Upper lobe of left lung (tissue), 6 donors: ENCODE measurements at regions not wholly inside any gene's neighbourhood (a gene's known extent, or its start where the extent isn't known, plus 50 kb on each side); places are given as distances from the start of the nearest gene placed in this dataset.

Source experiments
- ATAC-seq, 2 donors: fragments of 200-7000 bp; cut with Tn5 transposase; one replicate each; pipeline ENCODE4 v1.9.1; 2022; ENCODE audit warnings: mild to moderate bottlenecking in 2 of 2, moderate library complexity in 2 of 2; ENCODE audit not compliant: low FRiP score in 2 of 2
- DNase-seq, 2 donors: peaks; one replicate each; pipeline ENCODE4 v3.0.0-alpha.2; 2019 to 2020
- H3K27ac ChIP-seq, 4 donors: fragments of 200-600 bp; sonication (generic); one replicate each; pipeline ENCODE4 v1.5.1; 2016 to 2019
- H3K27me3 ChIP-seq, 4 donors: fragments of 200-600 bp; sonication (generic); one replicate each; pipeline ENCODE4 v1.5.1; 2017 to 2019
- H3K36me3 ChIP-seq, 4 donors: fragments of 200-600 bp; sonication (generic); one replicate each; pipeline ENCODE4 v1.5.1; 2016 to 2019
- H3K4me1 ChIP-seq, 4 donors: fragments of 200-600 bp; sonication (generic); one replicate each; pipeline ENCODE4 v1.5.1; 2018 to 2019
- H3K4me3 ChIP-seq, 4 donors: fragments of 200-600 bp; sonication (generic); one replicate each; pipeline ENCODE4 v1.5.1; 2017 to 2019; ENCODE audit warnings: mild to moderate bottlenecking in 2 of 4, moderate library complexity in 1 of 4
- H3K9me3 ChIP-seq, 4 donors: fragments of 200-600 bp; sonication (generic); one replicate each; pipeline ENCODE4 v1.5.1; 2018 to 2019
- EP300 ChIP-seq, 4 donors: sonication (generic); formaldehyde crosslinking; IDR thresholded peaks; one replicate each; pipeline ENCODE4 v1.5.1; 2017; ENCODE audit warnings: antibody characterized with exemption in 4 of 4, control low read depth in 2 of 4
- POLR2A ChIP-seq, 4 donors: fragments of 450-650 bp; IDR thresholded peaks; one replicate each; pipeline ENCODE4 v1.5.1; 2016 to 2017; ENCODE audit warnings: antibody characterized with exemption in 4 of 4, mild to moderate bottlenecking in 2 of 4
- POLR2AphosphoS5 ChIP-seq, 2 donors: sonication (generic); formaldehyde crosslinking; IDR thresholded peaks; one replicate each; pipeline ENCODE4 v1.5.1; 2017; ENCODE audit warnings: antibody characterized with exemption in 2 of 2
- WGBS, 2 donors: methylation state at CpG; one replicate each; pipeline ENCODE4 v1.1.5; 2017 to 2018; 5-methylcytosine and 5-hydroxymethylcytosine counted together
- TF ChIP-seq, protein P1 (sequence below), 6 experiments: fragments of 450-650 bp in 4 of 6; fragments of 200-600 bp in 2 of 6; sonication (generic) in 2 of 6; IDR thresholded peaks; one replicate each; pipeline ENCODE4 v1.5.1; 2016 to 2019; ENCODE audit warnings: antibody characterized with exemption in 6 of 6
- donor health status: DM: no; HTN: no; CAD: no; lungs with moderate emphysema.
- donor health status: DM: no; HTN: yes; CAD: no; lungs with severe emphysema.

DNA sequence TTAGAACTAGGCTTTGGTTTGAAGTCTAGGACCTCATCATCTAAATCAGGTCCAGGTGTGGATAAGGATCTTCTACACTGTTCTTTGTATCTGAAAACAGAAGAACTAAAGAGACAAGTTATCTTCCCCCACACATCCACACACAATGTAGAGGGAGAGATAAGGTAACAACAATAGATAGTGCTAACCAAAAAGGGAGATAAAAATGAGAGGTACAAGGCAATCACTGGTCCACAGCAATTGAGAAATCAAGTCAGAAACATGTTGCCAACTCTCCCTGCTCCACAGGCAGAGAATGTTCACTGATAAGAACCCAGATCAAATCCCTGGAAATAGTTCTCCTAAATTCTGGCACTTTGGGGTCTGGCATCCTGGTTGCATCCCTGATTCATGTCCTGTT lies 75.8 kb upstream of the LHX8 start:
- no peak for ATAC-seq
- DNase-seq = no peak
- H3K27ac ChIP-seq = no peak overlapping the region
- no peaks in the 10 kb centered on the region for H3K36me3 ChIP-seq
- H3K27me3 ChIP-seq = no peaks in the 10 kb centered on the region
- no peaks in the 10 kb centered on the region for H3K4me1 ChIP-seq
- no peaks in the 10 kb centered on the region for H3K9me3 ChIP-seq
- TF ChIP-seq, protein P1, sequence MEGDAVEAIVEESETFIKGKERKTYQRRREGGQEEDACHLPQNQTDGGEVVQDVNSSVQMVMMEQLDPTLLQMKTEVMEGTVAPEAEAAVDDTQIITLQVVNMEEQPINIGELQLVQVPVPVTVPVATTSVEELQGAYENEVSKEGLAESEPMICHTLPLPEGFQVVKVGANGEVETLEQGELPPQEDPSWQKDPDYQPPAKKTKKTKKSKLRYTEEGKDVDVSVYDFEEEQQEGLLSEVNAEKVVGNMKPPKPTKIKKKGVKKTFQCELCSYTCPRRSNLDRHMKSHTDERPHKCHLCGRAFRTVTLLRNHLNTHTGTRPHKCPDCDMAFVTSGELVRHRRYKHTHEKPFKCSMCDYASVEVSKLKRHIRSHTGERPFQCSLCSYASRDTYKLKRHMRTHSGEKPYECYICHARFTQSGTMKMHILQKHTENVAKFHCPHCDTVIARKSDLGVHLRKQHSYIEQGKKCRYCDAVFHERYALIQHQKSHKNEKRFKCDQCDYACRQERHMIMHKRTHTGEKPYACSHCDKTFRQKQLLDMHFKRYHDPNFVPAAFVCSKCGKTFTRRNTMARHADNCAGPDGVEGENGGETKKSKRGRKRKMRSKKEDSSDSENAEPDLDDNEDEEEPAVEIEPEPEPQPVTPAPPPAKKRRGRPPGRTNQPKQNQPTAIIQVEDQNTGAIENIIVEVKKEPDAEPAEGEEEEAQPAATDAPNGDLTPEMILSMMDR (IDR thresholded peaks at IDR 0.05) = no peak
- TF ChIP-seq POLR2AphosphoS5 (IDR thresholded peaks at IDR 0.05) (no peak), POLR2A (IDR thresholded peaks at IDR 0.05) (no peak), EP300 (IDR thresholded peaks at IDR 0.05) (no peak)
- no peak overlapping the region for H3K4me3 ChIP-seq

DNA sequence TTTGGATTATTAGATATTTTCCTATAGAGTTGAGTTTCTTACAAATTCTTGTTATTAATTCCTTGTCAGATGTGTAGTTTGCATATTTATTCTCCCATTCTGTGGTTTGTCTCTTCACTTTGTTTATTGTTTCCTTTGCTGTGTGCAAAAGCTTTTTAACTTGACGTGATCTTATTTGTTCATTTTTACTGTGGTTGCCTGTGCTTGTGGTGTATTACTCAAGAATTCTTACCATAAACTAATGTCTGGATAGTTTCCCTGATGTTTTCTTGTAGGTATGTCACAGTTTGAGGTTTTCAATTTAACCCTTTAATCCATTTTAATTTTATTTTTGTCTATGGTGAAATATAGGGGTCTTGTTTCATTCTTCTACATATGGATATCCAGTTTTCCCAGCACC lies 72.1 kb upstream of the LHX8 start:
- Histone ChIP-seq H3K36me3 (no peaks in the 10 kb centered on the region), H3K4me3 (no peak overlapping the region), H3K9me3 (no peaks in the 10 kb centered on the region), H3K27me3 (no peaks in the 10 kb centered on the region), H3K27ac (no peak overlapping the region), H3K4me1 (no peaks in the 10 kb centered on the region)
- TF ChIP-seq, protein P1 (IDR thresholded peaks at IDR 0.05) = no peak
- TF ChIP-seq POLR2A (IDR thresholded peaks at IDR 0.05) (no peak), EP300 (IDR thresholded peaks at IDR 0.05) (no peak), POLR2AphosphoS5 (IDR thresholded peaks at IDR 0.05) (no peak)
- 83 to 85% methylated on average over 1 of the region's 1 CpG for WGBS, 2 donors
- DNase-seq = no peak
- ATAC-seq = no peak

DNA sequence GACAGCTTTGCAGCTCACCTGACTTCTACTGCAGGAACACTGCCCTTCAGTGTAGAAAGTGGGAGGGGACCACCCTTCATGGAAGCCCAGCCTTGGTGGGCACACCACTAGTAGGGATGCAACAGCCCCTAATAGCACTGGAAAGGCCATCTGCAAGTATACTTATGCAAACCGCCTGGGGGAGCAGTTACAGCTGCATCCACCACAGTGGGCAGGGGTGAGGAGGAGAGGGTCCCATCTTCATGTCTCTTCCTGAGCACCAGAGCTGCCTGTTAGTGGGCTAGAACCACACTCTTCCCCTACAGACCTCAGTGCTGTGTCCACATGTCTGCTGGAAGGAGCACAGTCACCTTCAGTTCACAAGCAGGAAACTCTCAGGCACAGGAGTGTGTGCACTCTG lies 66.2 kb upstream of the LHX8 start:
- Histone ChIP-seq H3K4me1 (no peaks in the 10 kb centered on the region), H3K36me3 (no peaks in the 10 kb centered on the region), H3K9me3 (peaks cover 0 to 6% (median 0%) of the 10 kb centered on the region in 4 donors), H3K27me3 (no peaks in the 10 kb centered on the region), H3K4me3 (no peak overlapping the region), H3K27ac (no peak overlapping the region)
- no peak for TF ChIP-seq POLR2AphosphoS5 (IDR thresholded peaks at IDR 0.05)
- no peak for TF ChIP-seq POLR2A (IDR thresholded peaks at IDR 0.05)
- TF ChIP-seq, protein P1 (IDR thresholded peaks at IDR 0.05) = no peak
- TF ChIP-seq EP300 (IDR thresholded peaks at IDR 0.05) = no peak
- ATAC-seq (no peak), DNase-seq (no peak)
- WGBS, 2 donors = 67 to 75% methylated on average over 1 of the region's 1 CpG

DNA sequence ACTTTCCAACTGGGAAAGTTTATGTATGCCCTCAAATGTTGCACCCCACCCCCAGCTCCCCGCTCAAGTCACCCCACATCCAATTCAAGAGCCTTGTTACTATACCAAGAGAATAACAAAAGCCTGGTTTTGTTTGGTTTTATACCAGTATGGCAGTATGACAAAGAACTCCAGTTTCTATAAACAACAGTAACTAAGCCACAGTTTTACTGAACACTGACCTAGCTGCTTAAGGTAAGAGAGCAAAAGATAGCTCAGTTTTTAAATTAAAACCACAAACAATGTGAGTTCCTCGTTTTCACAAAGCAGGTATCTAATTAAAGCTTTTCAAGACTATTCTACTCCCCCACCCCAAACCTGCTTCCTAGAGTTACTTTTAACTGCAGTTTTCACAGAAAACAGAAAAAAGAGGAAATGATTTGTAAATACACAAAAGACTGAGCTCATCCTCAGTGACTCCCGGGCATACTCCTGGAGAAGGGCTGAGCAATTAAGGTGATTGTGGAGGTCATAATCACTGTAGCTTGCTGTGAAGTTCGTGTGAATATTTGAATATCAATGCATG lies 59.3 kb upstream of the LHX8 start:
- WGBS, 2 donors = 15 to 16% methylated on average over 4 of the region's 4 CpGs
- DNase-seq (no peak), ATAC-seq (no peak)
- TF ChIP-seq POLR2A (IDR thresholded peaks at IDR 0.05) (no peak), POLR2AphosphoS5 (IDR thresholded peaks at IDR 0.05) (no peak), EP300 (IDR thresholded peaks at IDR 0.05) (no peak)
- TF ChIP-seq, protein P1 (IDR thresholded peaks at IDR 0.05) = no peak
- no peak overlapping the region for H3K27ac ChIP-seq
- H3K36me3 ChIP-seq = no peaks in the 10 kb centered on the region
- no peaks in the 10 kb centered on the region for H3K9me3 ChIP-seq
- H3K4me1 ChIP-seq = no peaks in the 10 kb centered on the region
- H3K27me3 ChIP-seq = no peaks in the 10 kb centered on the region
- no peak overlapping the region for H3K4me3 ChIP-seq

DNA sequence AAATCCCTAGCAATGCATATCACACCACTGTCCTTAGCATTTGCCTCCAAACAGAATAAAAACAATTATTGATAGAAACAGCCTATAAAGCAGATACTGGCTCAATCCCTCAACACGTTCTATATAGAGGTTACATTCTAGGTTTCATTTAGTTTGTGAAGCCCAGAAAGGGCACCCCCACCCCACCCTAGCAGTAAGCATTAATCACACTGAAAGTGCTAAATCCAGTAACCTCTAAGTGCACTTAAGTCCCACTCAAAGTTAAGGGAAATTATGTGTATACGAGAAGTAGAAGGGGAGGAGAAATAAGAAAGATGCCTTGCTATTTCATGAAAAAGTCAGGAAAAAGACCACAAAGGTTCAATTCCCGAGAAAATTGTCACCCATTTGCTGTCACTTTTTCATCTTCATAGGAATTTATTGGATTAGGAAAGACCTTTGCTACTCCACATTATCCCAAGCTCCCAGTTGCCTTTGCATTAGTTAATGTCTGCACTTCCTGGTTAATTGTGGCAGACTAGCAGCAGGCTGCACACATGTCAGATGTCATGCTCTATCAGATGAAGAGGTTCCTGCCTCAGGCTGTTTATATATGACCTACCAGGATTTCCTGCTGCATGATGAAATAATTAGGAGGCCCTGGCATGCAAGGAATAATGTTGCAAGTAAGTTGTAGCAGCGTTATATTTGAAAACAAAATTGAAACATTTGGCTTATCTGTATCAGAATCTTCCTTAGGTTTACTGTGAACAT lies 54.5 kb upstream of the LHX8 start:
- Histone ChIP-seq H3K4me3 (no peak overlapping the region), H3K27ac (no peak overlapping the region), H3K9me3 (no peaks in the 10 kb centered on the region), H3K27me3 (no peaks in the 10 kb centered on the region), H3K4me1 (no peaks in the 10 kb centered on the region), H3K36me3 (no peaks in the 10 kb centered on the region)
- DNase-seq (no peak), ATAC-seq (no peak)
- TF ChIP-seq, protein P1 (IDR thresholded peaks at IDR 0.05) = no peak
- TF ChIP-seq EP300 (IDR thresholded peaks at IDR 0.05) = no peak
- no peak for TF ChIP-seq POLR2A (IDR thresholded peaks at IDR 0.05)
- no peak for TF ChIP-seq POLR2AphosphoS5 (IDR thresholded peaks at IDR 0.05)
- WGBS, 2 donors = 30 to 31% methylated on average over 4 of the region's 4 CpGs
